RCC 7860 (cell line): ENCODE measurements at regions not wholly inside any gene's neighbourhood (a gene's known extent, or its start where the extent isn't known, plus 50 kb on each side); places are given as distances from the start of the nearest gene placed in this dataset.

Experiments used
- DNase-seq: peaks from one replicate; pipeline ENCODE4 v3.0.0-alpha.2; 2015; ENCODE audit warnings: low spot score
- FAIRE-seq: peaks from 2 replicates; lab custom pipeline; 2012; peaks lifted over from hg19 to GRCh38; lab: Jason Lieb, UNC

- FAIRE-seq, result no peak
Observed at GRCh38 chr5:133806847-133807246, 161.6 kb downstream of the C5orf15 start.

GRCh38 chr5:133801955-133802751, 166.3 kb downstream of the C5orf15 start:
- FAIRE-seq (no peak), DNase-seq (no peak)

More at GRCh38 chr5:133806847-133807246, 161.6 kb downstream of the C5orf15 start:
- no peak for DNase-seq

GRCh38 chr5:133801431-133801830, 167.0 kb downstream of the C5orf15 start:
- DNase-seq (no peak), FAIRE-seq (no peak)

GRCh38 chr5:133799571-133800237, 168.7 kb downstream of the C5orf15 start:
- DNase-seq (no peak), FAIRE-seq (no peak)

- no peak for DNase-seq
- FAIRE-seq, result no peak
Observed at GRCh38 chr5:133797167-133797566, 171.3 kb downstream of the C5orf15 start.

GRCh38 chr5:133796186-133796585, 172.2 kb downstream of the C5orf15 start:
- FAIRE-seq (no peak), DNase-seq (no peak)

GRCh38 chr5:133794771-133795415, 173.5 kb downstream of the C5orf15 start:
- DNase-seq, result no peak

GRCh38 chr5:133793756-133794465, 174.5 kb downstream of the C5orf15 start:
- FAIRE-seq (no peak), DNase-seq (no peak)

More at GRCh38 chr5:133794771-133795415, 173.5 kb downstream of the C5orf15 start:
- no peak for FAIRE-seq

- FAIRE-seq, result no peak
- no peak for DNase-seq
Observed at GRCh38 chr5:133792655-133793054, 175.8 kb downstream of the C5orf15 start.

- DNase-seq (no peak), FAIRE-seq (no peak)
Observed at GRCh38 chr5:133792024-133792423, 176.4 kb downstream of the C5orf15 start.

- DNase-seq, result no peak
- no peak for FAIRE-seq
Observed at GRCh38 chr5:133790898-133791297, 177.5 kb downstream of the C5orf15 start.

- no peak for FAIRE-seq
Observed at GRCh38 chr5:133789428-133789827, 177.1 kb upstream of the FSTL4 start.

GRCh38 chr5:133788121-133788520, 175.8 kb upstream of the FSTL4 start:
- no peak for FAIRE-seq

More at GRCh38 chr5:133789428-133789827, 177.1 kb upstream of the FSTL4 start:
- DNase-seq, result no peak

GRCh38 chr5:133786420-133786819, 174.1 kb upstream of the FSTL4 start:
- DNase-seq, result no peak
- FAIRE-seq, result no peak

More at GRCh38 chr5:133788121-133788520, 175.8 kb upstream of the FSTL4 start:
- no peak for DNase-seq

- no peak for FAIRE-seq
Observed at GRCh38 chr5:133785182-133785581, 172.8 kb upstream of the FSTL4 start.

GRCh38 chr5:133783481-133783880, 171.1 kb upstream of the FSTL4 start:
- FAIRE-seq (no peak), DNase-seq (no peak)

More at GRCh38 chr5:133785182-133785581, 172.8 kb upstream of the FSTL4 start:
- DNase-seq, result no peak

- no peak for DNase-seq
- no peak for FAIRE-seq
Observed at GRCh38 chr5:133782736-133783135, 170.4 kb upstream of the FSTL4 start.

GRCh38 chr5:133781436-133782225, 169.3 kb upstream of the FSTL4 start:
- DNase-seq (no peak), FAIRE-seq (no peak)

- FAIRE-seq (no peak), DNase-seq (no peak)
Observed at GRCh38 chr5:133780619-133781280, 168.4 kb upstream of the FSTL4 start.
